Umbilical cord (tissue), 1 donor: ENCODE measurements at regions not wholly inside any gene's neighbourhood (a gene's known extent, or its start where the extent isn't known, plus 50 kb on each side); places are given as distances from the start of the nearest gene placed in this dataset.
A peak's percentile ranks its signal among the peaks of the same experiment; 100 is the strongest.
"Not testable (repeated sequence)": the region's sequence is repeated elsewhere in the genome, so short reads cannot be mapped to it uniquely, and the experiment has no call there.

ENCODE experiments used
- DNase-seq: peaks from one replicate; pipeline ENCODE4 v3.0.0-alpha.2; 2015; ENCODE audit warnings: low spot score

GRCh38 chr9:105114318-105114717 is 130.1 kb upstream of the SLC44A1 start:
- no peak for DNase-seq

DNA sequence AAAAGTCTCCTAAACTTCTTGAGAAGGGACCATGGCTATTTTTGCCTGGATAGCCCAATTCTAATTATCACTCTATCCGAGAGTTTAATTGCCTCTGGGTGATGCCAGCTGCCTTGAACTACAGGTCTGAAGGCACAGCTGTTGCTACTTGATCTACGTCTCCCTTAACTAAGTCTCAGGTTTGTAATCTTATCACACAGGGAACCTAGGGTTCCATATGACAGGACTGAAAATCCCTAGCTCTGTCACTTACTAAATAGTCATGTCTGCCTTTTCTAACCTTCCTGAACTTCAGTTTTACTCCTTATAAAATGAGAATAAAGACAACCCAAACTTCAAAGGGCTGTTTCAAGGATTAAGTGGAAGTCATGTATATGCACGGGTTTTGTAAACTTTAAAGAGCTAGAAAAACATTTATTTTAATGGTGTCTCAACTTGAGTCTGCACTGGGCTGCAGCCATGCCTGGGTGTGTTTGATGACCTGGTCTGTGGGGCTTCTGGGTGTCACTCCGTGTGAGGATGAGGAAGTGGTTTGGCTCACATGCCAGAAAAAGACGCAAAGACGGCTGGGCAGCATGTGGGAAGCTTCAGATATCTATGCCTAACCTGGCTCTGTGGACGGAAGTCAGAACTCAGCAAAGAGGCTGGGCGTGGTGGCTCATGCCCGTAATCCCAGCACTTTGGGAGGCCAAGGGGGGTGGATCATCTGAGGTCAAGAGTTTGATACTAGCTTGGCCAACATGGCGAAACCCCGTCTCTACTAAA is 129.3 kb upstream of the SLC44A1 start:
- peak; percentile 91 for DNase-seq

- DNase-seq = no peak
Measured at GRCh38 chr9:105116052-105116868, 128.2 kb upstream of the SLC44A1 start.

DNA sequence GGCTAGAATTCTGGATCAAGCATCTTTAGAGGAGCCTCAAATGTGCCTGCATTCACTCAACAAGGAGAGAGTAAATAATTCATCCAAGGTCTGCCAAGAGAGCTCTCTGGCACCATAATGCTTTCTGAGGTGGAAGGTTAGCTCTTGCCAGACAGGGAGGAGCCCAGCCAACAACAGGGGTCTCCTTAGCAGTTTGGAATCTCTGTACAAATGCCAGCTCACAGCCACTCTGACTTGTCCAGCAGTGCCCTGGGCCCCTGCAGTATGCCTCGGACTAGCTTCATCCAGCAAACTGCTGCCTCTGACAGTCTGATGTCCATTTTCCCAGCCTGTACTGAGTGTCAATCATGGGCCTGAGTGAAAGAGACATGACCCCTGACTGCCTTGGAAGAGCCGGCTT is 127.2 kb upstream of the SLC44A1 start:
- no peak for DNase-seq

DNA sequence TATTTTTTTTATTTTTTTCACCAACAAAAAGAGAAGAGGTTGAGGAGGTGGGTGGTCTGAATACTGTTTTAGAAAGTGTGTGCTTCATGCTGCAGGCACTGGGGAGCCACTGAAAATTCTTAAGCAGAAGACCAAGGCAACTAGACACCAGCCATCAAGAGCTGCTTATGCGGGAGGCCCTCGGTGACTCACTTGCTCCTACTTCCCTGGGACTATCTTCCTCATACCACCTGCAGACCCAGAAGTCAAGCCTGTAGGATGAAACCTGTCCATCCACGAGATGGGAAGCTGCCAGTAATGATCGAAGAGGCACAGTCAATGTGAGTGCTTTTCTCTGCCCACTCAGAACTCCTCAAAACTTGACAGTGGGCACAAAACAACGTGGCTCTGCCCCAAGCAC is 125.8 kb upstream of the SLC44A1 start:
- DNase-seq = peak; percentile 23

DNA sequence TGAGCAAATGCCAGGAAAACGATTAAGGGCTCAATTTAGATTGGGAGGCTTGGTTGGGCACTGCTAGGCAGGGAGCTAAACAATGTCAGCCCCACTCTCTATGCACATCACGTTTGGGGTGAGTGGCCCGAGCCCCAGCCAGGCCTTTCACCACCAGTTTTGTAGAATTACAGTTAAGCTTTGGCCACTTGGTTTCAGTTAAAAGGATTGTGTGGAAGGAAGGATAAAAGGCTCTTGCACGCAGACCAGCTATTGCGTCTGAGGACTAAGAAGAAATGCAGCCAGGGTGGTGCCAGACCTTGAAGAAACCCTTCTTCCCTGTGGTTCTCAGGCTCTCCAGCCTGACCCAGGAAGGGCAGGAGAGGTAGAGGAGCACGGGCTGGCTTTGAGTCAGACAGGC is 125.3 kb upstream of the SLC44A1 start:
- peak; percentile 91 for DNase-seq

DNA sequence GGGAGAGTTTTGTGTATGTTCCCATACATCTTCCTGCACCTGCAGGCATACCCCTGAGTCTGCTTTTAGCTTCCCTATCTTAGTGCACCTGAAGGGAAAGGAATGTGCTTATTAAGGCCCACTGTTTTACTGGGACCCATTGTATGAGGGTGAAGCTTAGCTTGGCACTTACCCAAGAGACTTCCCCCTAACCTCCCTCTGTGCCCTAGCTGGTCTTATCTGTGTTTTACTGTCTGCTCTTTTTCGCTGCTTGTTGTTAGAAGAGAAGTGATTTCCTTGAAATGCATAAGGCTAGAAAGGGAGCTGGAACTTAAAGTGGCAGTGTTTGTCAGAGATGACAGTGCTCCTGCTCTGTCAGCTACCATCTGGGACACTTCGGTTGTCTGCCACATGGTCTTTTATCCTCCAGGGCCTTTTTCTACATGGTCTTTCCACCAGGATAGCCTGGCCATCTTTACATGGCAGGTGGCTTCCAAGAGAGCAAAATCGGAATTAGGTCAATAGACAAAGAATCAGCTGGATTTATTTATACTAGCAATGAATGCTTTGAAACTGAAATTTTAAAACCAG is 122.5 kb upstream of the SLC44A1 start:
- DNase-seq = no peak

- DNase-seq = not testable (repeated sequence)
Measured at GRCh38 chr9:105124598-105124997, 119.9 kb upstream of the SLC44A1 start.

DNA sequence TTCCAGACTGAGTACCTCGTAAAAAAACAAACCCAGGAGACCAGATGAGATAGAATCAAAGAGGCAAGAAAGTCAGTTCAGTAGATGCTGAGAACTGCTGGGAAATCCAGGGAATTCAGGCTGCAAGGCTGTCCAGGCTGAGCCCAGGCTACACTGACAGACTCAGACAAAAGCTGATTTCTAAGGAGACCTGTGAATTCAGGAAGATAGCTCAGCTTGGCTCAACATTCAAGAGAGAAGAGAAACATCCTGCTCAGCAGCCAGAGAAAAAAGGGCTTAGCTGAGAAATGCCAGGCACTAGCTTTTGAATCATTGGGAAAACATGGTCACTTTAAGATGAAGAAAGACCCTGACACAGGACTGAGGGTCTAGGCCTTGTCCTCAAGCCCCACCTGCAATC is 118.2 kb upstream of the SLC44A1 start:
- peak; percentile 76 for DNase-seq

GRCh38 chr9:105127863-105128220 is 116.6 kb upstream of the SLC44A1 start:
- no peak for DNase-seq

GRCh38 chr9:105128908-105129600 is 115.4 kb upstream of the SLC44A1 start:
- DNase-seq = no peak

DNA sequence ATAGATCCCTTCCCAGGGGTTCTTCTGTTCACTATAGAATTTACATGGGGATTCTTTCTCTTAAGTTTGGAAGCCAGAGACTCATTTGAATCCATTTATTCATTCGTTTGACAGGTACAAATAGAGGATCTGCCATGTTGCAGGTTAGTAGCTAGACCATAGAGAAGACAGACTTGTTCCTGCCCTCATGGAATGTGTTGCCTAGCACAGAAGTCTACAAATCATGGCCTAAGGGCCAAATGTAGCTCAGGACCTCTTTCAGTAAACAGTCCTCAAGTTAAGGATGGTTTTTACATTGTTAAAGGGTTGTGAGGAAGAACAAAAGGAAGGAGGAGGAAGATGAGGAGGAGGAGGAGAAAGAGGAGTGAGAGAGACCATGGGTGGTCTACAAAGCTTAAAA is 114.7 kb upstream of the SLC44A1 start:
- DNase-seq = no peak

DNA sequence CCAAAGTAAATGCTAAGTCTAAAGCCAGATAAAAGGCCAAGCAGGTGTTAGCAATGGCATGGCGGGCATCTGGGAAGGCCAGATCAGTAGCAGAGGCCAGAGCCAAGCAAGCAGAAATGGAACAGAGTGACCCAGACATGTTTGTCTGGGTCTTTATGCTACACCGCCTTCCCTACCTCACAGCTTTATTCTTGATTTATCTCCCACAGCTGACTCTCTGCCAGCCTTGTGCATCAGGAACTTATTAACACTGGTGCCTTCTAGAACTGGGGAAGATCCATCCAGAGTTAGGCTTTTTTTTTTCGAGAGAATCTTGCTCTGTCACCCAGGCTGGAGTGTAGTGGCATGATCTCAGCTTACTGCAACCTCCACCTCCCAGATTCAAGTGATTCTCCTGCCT is 112.5 kb upstream of the SLC44A1 start:
- DNase-seq = no peak

DNA sequence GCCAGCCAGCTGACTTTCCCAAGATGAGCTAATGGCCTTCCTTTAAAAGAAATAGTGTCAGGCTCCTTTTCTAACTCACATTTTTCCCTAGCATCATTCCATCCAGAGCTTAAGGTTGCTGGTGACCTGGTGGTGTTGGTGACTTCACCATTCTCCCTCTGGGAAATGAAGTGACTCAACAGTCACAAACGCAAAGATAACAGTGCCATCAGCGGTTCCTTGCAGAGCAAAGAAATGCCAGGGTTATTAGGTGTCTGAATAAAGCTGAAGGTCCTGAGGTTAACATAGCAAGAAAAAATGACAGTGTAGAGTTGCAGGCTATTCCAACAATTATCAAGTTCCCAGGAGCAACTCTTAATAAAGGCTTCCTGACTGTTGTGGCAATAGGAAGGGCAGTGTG is 111.8 kb upstream of the SLC44A1 start:
- no peak for DNase-seq

- peak; percentile 67 for DNase-seq
Measured at GRCh38 chr9:105138306-105138801, 106.1 kb upstream of the SLC44A1 start.

- DNase-seq = peak; percentile 49
Measured at GRCh38 chr9:105141146-105141975, 103.1 kb upstream of the SLC44A1 start.

DNA sequence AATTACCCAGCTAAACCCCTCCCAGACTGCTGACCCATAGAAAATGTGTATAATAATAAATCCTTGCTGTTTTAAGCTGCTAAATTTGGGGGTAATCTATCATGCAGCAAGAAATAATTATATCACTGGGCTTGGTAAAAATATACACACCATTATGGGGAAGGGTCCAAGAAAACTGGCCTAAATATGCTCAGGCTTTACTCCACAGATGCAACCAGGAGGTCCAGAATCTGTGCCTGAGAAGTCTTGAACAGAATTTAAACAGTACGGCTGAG is 102.5 kb upstream of the SLC44A1 start:
- no peak for DNase-seq

DNA sequence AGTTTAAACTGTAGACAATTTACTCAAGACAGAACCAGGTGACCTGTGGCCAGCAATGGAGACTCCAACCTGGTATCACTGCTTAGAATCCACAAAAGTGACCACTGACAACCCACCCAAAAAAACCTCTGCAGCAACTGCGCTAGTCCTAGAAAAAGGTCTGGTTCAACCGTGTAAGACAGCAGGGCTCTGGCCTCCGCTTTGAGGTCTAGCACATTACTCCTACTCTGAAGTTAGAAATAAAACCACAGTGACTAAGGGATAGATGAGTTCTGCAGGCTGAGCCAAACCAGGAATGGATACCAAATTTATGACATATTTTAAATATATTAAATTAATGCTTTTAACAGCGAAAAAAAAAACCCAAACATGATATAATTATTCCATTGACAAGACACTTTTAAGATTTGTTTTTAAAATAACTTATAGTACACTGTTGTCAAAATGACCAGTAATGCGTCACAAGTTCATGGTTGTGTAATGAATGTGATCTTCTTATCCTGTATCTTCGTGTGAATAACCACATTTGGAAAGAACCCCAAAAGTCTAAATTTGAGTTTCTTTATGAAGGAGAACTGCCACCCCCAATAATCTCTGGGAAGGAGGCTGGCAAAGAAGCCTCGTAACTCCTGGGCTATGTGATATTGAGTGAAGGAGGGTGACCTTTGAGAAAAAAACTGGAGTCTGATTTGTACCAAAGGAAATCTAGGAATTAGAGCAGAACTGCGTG is 101.9 kb upstream of the SLC44A1 start:
- no peak for DNase-seq

GRCh38 chr9:105143136-105143430 is 101.4 kb upstream of the SLC44A1 start:
- no peak for DNase-seq

GRCh38 chr9:105144076-105144475 is 100.4 kb upstream of the SLC44A1 start:
- DNase-seq = no peak

DNA sequence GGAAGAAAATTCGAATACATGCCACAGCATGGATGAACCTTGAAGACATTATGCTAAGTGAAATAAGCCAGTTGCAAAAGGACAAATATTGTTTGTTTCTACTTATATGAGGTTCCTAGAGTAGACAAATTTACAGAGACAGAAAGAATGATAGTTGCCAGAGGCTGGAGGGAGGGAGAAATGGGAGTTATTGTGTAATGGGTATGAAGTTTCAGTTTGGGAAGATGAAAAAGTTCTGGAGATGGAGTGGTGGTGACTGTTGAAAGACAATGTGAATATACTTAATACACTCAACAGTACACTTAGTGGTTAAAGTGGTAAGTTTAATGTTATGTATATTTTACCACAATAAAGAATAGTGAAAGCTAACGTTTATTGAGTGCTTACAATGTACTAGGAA is 99.6 kb upstream of the SLC44A1 start:
- no peak for DNase-seq
